GM06990 (cell line): ENCODE measurements at regions not wholly inside any gene's neighbourhood (a gene's known extent, or its start where the extent isn't known, plus 50 kb on each side); places are given as distances from the start of the nearest gene placed in this dataset.

Experiments
- DNase-seq: peaks from one replicate; pipeline ENCODE4 v3.0.0-alpha.2; 2011; ENCODE audit not compliant: insufficient read length; ENCODE audit errors: extremely low read depth
- H3K27me3 ChIP-seq: replicated peaks from 2 replicates; pipeline ENCODE4 v1.6.0; 2011; ENCODE audit warnings: low read length; ENCODE audit not compliant: control insufficient read depth, insufficient read depth
- H3K36me3 ChIP-seq: 2 replicates; pipeline ENCODE4 v1.5.1; 2011; ENCODE audit warnings: low read length; ENCODE audit not compliant: control insufficient read depth, insufficient read depth
- H3K4me3 ChIP-seq: replicated peaks from 2 replicates; pipeline ENCODE4 v1.5.1; 2011; ENCODE audit warnings: low read depth, mild to moderate bottlenecking, control low read depth, low read length
- CTCF ChIP-seq: IDR thresholded peaks from 2 replicates; pipeline ENCODE4 v1.5.1; 2011; ENCODE audit warnings: low read length, control low read depth, mild to moderate bottlenecking, inconsistent platforms; ENCODE audit not compliant: insufficient read depth, poor library complexity, severe bottlenecking

GRCh38 chr7:70944516-70944915, 187.4 kb upstream of the GALNT17 start:
- no peaks in the 10 kb centered on the region for H3K36me3 ChIP-seq
- TF ChIP-seq CTCF: no peak
- no peak for DNase-seq
- H3K27me3 ChIP-seq: no peaks in the 10 kb centered on the region
- H3K4me3 ChIP-seq: no peak overlapping the region

GRCh38 chr7:70947181-70947580, 184.8 kb upstream of the GALNT17 start:
- DNase-seq: no peak
- no peak overlapping the region for H3K4me3 ChIP-seq
- H3K27me3 ChIP-seq: no peaks in the 10 kb centered on the region
- no peaks in the 10 kb centered on the region for H3K36me3 ChIP-seq
- no peak for TF ChIP-seq CTCF

GRCh38 chr7:70949862-70950261, 182.1 kb upstream of the GALNT17 start:
- no peaks in the 10 kb centered on the region for H3K36me3 ChIP-seq
- H3K4me3 ChIP-seq: no peak overlapping the region
- no peak for DNase-seq
- no peak for TF ChIP-seq CTCF
- no peaks in the 10 kb centered on the region for H3K27me3 ChIP-seq

- H3K4me3 ChIP-seq: no peak overlapping the region
- no peaks in the 10 kb centered on the region for H3K36me3 ChIP-seq
- H3K27me3 ChIP-seq: no peaks in the 10 kb centered on the region
- DNase-seq: no peak
- TF ChIP-seq CTCF: no peak
Measured at GRCh38 chr7:70951271-70951962, 180.5 kb upstream of the GALNT17 start.

GRCh38 chr7:70952311-70952710, 179.6 kb upstream of the GALNT17 start:
- TF ChIP-seq CTCF: no peak
- no peaks in the 10 kb centered on the region for H3K36me3 ChIP-seq
- no peak overlapping the region for H3K4me3 ChIP-seq
- H3K27me3 ChIP-seq: no peaks in the 10 kb centered on the region
- DNase-seq: no peak

GRCh38 chr7:70953331-70953741, 178.6 kb upstream of the GALNT17 start:
- DNase-seq: no peak
- TF ChIP-seq CTCF: no peak
- Histone ChIP-seq H3K4me3 (no peak overlapping the region), H3K27me3 (no peaks in the 10 kb centered on the region), H3K36me3 (no peaks in the 10 kb centered on the region)
